Jurkat, Clone E6-1 (cell line): ENCODE measurements at regions not wholly inside any gene's neighbourhood (a gene's known extent, or its start where the extent isn't known, plus 50 kb on each side); places are given as distances from the start of the nearest gene placed in this dataset.
"Not testable (repeated sequence)": the region's sequence is repeated elsewhere in the genome, so short reads cannot be mapped to it uniquely, and the experiment has no call there.

Source experiments
- DNase-seq: peaks from one replicate; pipeline ENCODE4 v3.0.0-alpha.2; 2011; ENCODE audit warnings: low read depth, low spot score
- H3K4me3 ChIP-seq: 2 replicates; pipeline ENCODE4 v1.5.1; 2011; ENCODE audit warnings: mild to moderate bottlenecking, low read length, control low read depth, moderate library complexity

- DNase-seq = no peak
- no peak overlapping the region for H3K4me3 ChIP-seq
Measured at GRCh38 chr18:41646915-41647620, 308.0 kb upstream of the PIK3C3 start.

- H3K4me3 ChIP-seq = no peak overlapping the region
- DNase-seq = no peak
Measured at GRCh38 chr18:41645589-41646360, 309.3 kb upstream of the PIK3C3 start.

- DNase-seq = no peak
- H3K4me3 ChIP-seq = no peak overlapping the region
Measured at GRCh38 chr18:41644466-41644865, 310.6 kb upstream of the PIK3C3 start.

GRCh38 chr18:41643427-41643826 lies 311.6 kb upstream of the PIK3C3 start:
- H3K4me3 ChIP-seq = no peak overlapping the region

GRCh38 chr18:41642756-41643155 lies 312.3 kb upstream of the PIK3C3 start:
- DNase-seq = no peak
- no peak overlapping the region for H3K4me3 ChIP-seq

More at GRCh38 chr18:41643427-41643826, 311.6 kb upstream of the PIK3C3 start:
- DNase-seq = no peak

- H3K4me3 ChIP-seq = no peak overlapping the region
- DNase-seq = no peak
Measured at GRCh38 chr18:41639218-41639617, 315.8 kb upstream of the PIK3C3 start.

- H3K4me3 ChIP-seq, DNase-seq: not testable (repeated sequence)
Measured at GRCh38 chr18:41631723-41632285, 323.2 kb upstream of the PIK3C3 start.

- no peak for DNase-seq
- no peak overlapping the region for H3K4me3 ChIP-seq
Measured at GRCh38 chr18:41630232-41630886, 324.7 kb upstream of the PIK3C3 start.

GRCh38 chr18:41624460-41624859 lies 330.6 kb upstream of the PIK3C3 start:
- no peak for DNase-seq
- H3K4me3 ChIP-seq = no peak overlapping the region

GRCh38 chr18:41621177-41621576 lies 333.9 kb upstream of the PIK3C3 start:
- H3K4me3 ChIP-seq = no peak overlapping the region
- no peak for DNase-seq

GRCh38 chr18:41618147-41618546 lies 336.9 kb upstream of the PIK3C3 start:
- DNase-seq = no peak
- H3K4me3 ChIP-seq = no peak overlapping the region

- H3K4me3 ChIP-seq = no peak overlapping the region
- no peak for DNase-seq
Measured at GRCh38 chr18:41617647-41618046, 337.4 kb upstream of the PIK3C3 start.

- DNase-seq = peak; percentile 48
- no peak overlapping the region for H3K4me3 ChIP-seq
Measured at GRCh38 chr18:41613003-41613609, 341.9 kb upstream of the PIK3C3 start.

- H3K4me3 ChIP-seq = no peak overlapping the region
- DNase-seq = no peak
Measured at GRCh38 chr18:41604964-41605363, 350.1 kb upstream of the PIK3C3 start.

GRCh38 chr18:41602034-41602433 lies 353.0 kb upstream of the PIK3C3 start:
- H3K4me3 ChIP-seq = no peak overlapping the region
- no peak for DNase-seq

GRCh38 chr18:41600693-41601391 lies 354.2 kb upstream of the PIK3C3 start:
- no peak for DNase-seq
- H3K4me3 ChIP-seq = no peak overlapping the region

GRCh38 chr18:41599466-41599865 lies 355.6 kb upstream of the PIK3C3 start:
- no peak overlapping the region for H3K4me3 ChIP-seq
- no peak for DNase-seq

GRCh38 chr18:41594582-41594981 lies 360.5 kb upstream of the PIK3C3 start:
- no peak for DNase-seq
- no peak overlapping the region for H3K4me3 ChIP-seq

GRCh38 chr18:41593171-41593675 lies 361.8 kb upstream of the PIK3C3 start:
- H3K4me3 ChIP-seq = no peak overlapping the region
- DNase-seq = no peak
